Mesendoderm (in vitro differentiated cells): ENCODE measurements at regions not wholly inside any gene's neighbourhood (a gene's known extent, or its start where the extent isn't known, plus 50 kb on each side); places are given as distances from the start of the nearest gene placed in this dataset.

Source experiments
- DNase-seq: peaks from one replicate; pipeline ENCODE4 v3.0.0; 2013
- H2AK5ac ChIP-seq: 2 replicates; pipeline ENCODE4 v1.6.1; 2013; ENCODE audit warnings: low read length, inconsistent platforms
- H2BK120ac ChIP-seq: 2 replicates; pipeline ENCODE4 v1.6.1; 2013; ENCODE audit warnings: low read depth, mild to moderate bottlenecking, low read length, moderate library complexity, mixed read lengths
- H2BK15ac ChIP-seq: replicated peaks from 2 replicates; pipeline ENCODE4 v1.6.1; 2013; ENCODE audit warnings: low read depth, mild to moderate bottlenecking, moderate library complexity
- H2BK5ac ChIP-seq: 2 replicates; pipeline ENCODE4 v1.6.1; 2013; ENCODE audit warnings: low read length, inconsistent platforms
- H3K18ac ChIP-seq: 2 replicates; pipeline ENCODE4 v1.6.1; 2013; ENCODE audit warnings: mild to moderate bottlenecking, low read length, mixed read lengths
- H3K23ac ChIP-seq: one replicate; pipeline ENCODE4 v1.6.1; 2013; ENCODE audit warnings: low read length
- H3K27ac ChIP-seq: 2 replicates; pipeline ENCODE4 v1.5.1; 2013; ENCODE audit warnings: low read depth, mild to moderate bottlenecking, inconsistent platforms, low read length, moderate library complexity
- H3K27me3 ChIP-seq: 2 replicates; pipeline ENCODE4 v1.6.1; 2013; ENCODE audit warnings: low read length, control low read depth, mild to moderate bottlenecking, inconsistent platforms; ENCODE audit not compliant: insufficient read depth, poor library complexity
- H3K36me3 ChIP-seq: 2 replicates; pipeline ENCODE4 v1.6.1; 2013; ENCODE audit warnings: low read length, inconsistent platforms; ENCODE audit not compliant: control insufficient read depth, insufficient read depth
- H3K4ac ChIP-seq: one replicate; pipeline ENCODE4 v1.6.1; 2013; ENCODE audit warnings: low read depth, mild to moderate bottlenecking, low read length, moderate library complexity
- H3K4me1 ChIP-seq: 2 replicates; pipeline ENCODE4 v1.6.1; 2013; ENCODE audit warnings: low read depth, low read length, inconsistent platforms; ENCODE audit not compliant: control insufficient read depth
- H3K4me2 ChIP-seq: 2 replicates; pipeline ENCODE4 v1.6.1; 2013; ENCODE audit warnings: low read length
- H3K4me3 ChIP-seq: 2 replicates; pipeline ENCODE4 v1.5.1; 2013; ENCODE audit warnings: mild to moderate bottlenecking, low read length
- H3K56ac ChIP-seq: one replicate; pipeline ENCODE4 v1.6.1; 2013; ENCODE audit warnings: low read length
- H3K79me1 ChIP-seq: 2 replicates; pipeline ENCODE4 v1.6.1; 2013; ENCODE audit warnings: low read length, inconsistent platforms
- H3K79me2 ChIP-seq: 2 replicates; pipeline ENCODE4 v1.6.1; 2013; ENCODE audit warnings: mild to moderate bottlenecking, low read length; ENCODE audit not compliant: control insufficient read depth, insufficient read depth
- H3K9ac ChIP-seq: 2 replicates; pipeline ENCODE4 v1.6.1; 2013; ENCODE audit warnings: low read length, inconsistent platforms
- H4K5ac ChIP-seq: one replicate; pipeline ENCODE4 v1.6.1; 2013; ENCODE audit warnings: low read length
- H4K8ac ChIP-seq: one replicate; pipeline ENCODE4 v1.6.1; 2013; ENCODE audit warnings: low read depth, mild to moderate bottlenecking, control low read depth, low read length, moderate library complexity
- WGBS: extraction: QIAGEN DNeasy Blood & Tissue Kit; methylation state at CpG from one replicate; pipeline ENCODE4 v1.1.7; 2013; ENCODE audit warnings: low lambda C conversion rate, missing lambda C conversion rate; ENCODE audit not compliant: insufficient coverage; ENCODE audit errors: extremely low coverage; 5-methylcytosine and 5-hydroxymethylcytosine counted together

GRCh38 chr2:239878686-239879085, 146.5 kb downstream of the NDUFA10 start:
- Histone ChIP-seq H3K4me1 (no peaks in the 10 kb centered on the region), H3K18ac (no peak overlapping the region), H3K4me2 (no peak overlapping the region), H3K79me2 (no peaks in the 10 kb centered on the region), H3K36me3 (no peaks in the 10 kb centered on the region), H3K27ac (no peak overlapping the region), H2AK5ac (no peak overlapping the region), H3K23ac (no peak overlapping the region), H3K4me3 (no peak overlapping the region), H3K4ac (no peak overlapping the region), H2BK120ac (no peak overlapping the region), H4K5ac (no peak overlapping the region), H3K56ac (no peak overlapping the region), H3K79me1 (no peaks in the 10 kb centered on the region), H2BK15ac (no peak overlapping the region), H2BK5ac (no peak overlapping the region), H3K27me3 (no peaks in the 10 kb centered on the region), H3K9ac (no peak overlapping the region), H4K8ac (no peak overlapping the region)
- DNase-seq: no peak
- WGBS: no CpG with 5 or more reads among the region's 5 CpGs

- no peak overlapping the region for H2BK15ac ChIP-seq
- DNase-seq: no peak
- no peak overlapping the region for H3K23ac ChIP-seq
- H3K18ac ChIP-seq: no peak overlapping the region
- no peak overlapping the region for H3K56ac ChIP-seq
- H3K27me3 ChIP-seq: no peaks in the 10 kb centered on the region
- no peaks in the 10 kb centered on the region for H3K79me1 ChIP-seq
- no CpG with 5 or more reads among the region's 5 CpGs for WGBS
- no peak overlapping the region for H2AK5ac ChIP-seq
- no peaks in the 10 kb centered on the region for H3K36me3 ChIP-seq
- no peaks in the 10 kb centered on the region for H3K79me2 ChIP-seq
- no peak overlapping the region for H2BK120ac ChIP-seq
- H3K4ac ChIP-seq: no peak overlapping the region
- no peak overlapping the region for H2BK5ac ChIP-seq
- no peaks in the 10 kb centered on the region for H3K4me1 ChIP-seq
- no peak overlapping the region for H3K4me2 ChIP-seq
- no peak overlapping the region for H3K9ac ChIP-seq
- H4K8ac ChIP-seq: no peak overlapping the region
- H4K5ac ChIP-seq: no peak overlapping the region
- no peak overlapping the region for H3K27ac ChIP-seq
- no peak overlapping the region for H3K4me3 ChIP-seq
These were observed 148.2 kb downstream of the NDUFA10 start for GRCh38 chr2:239876948-239877289.

- no peaks in the 10 kb centered on the region for H3K27me3 ChIP-seq
- no peaks in the 10 kb centered on the region for H3K36me3 ChIP-seq
- H4K5ac ChIP-seq: no peak overlapping the region
- no peak overlapping the region for H3K18ac ChIP-seq
- no peak overlapping the region for H3K23ac ChIP-seq
- no peak overlapping the region for H3K9ac ChIP-seq
- no peak overlapping the region for H3K56ac ChIP-seq
- DNase-seq: no peak
- no peak overlapping the region for H2AK5ac ChIP-seq
- H2BK120ac ChIP-seq: no peak overlapping the region
- no peak overlapping the region for H3K4me2 ChIP-seq
- H3K79me1 ChIP-seq: no peaks in the 10 kb centered on the region
- H4K8ac ChIP-seq: no peak overlapping the region
- H2BK5ac ChIP-seq: no peak overlapping the region
- H3K4ac ChIP-seq: no peak overlapping the region
- H3K4me3 ChIP-seq: no peak overlapping the region
- H3K4me1 ChIP-seq: no peaks in the 10 kb centered on the region
- no CpG with 5 or more reads among the region's 18 CpGs for WGBS
- H2BK15ac ChIP-seq: no peak overlapping the region
- no peak overlapping the region for H3K27ac ChIP-seq
- H3K79me2 ChIP-seq: no peaks in the 10 kb centered on the region
These were observed 148.7 kb downstream of the NDUFA10 start for GRCh38 chr2:239876271-239876947.

- H3K9ac ChIP-seq: no peak overlapping the region
- no peak overlapping the region for H3K4me3 ChIP-seq
- H3K27me3 ChIP-seq: no peaks in the 10 kb centered on the region
- no peaks in the 10 kb centered on the region for H3K4me1 ChIP-seq
- H3K23ac ChIP-seq: no peak overlapping the region
- no peak overlapping the region for H4K8ac ChIP-seq
- H3K4ac ChIP-seq: no peak overlapping the region
- H2AK5ac ChIP-seq: no peak overlapping the region
- no peak overlapping the region for H2BK15ac ChIP-seq
- H4K5ac ChIP-seq: no peak overlapping the region
- no peaks in the 10 kb centered on the region for H3K79me2 ChIP-seq
- no peaks in the 10 kb centered on the region for H3K36me3 ChIP-seq
- no peak overlapping the region for H3K4me2 ChIP-seq
- no peak overlapping the region for H3K18ac ChIP-seq
- no peak overlapping the region for H3K27ac ChIP-seq
- no peak overlapping the region for H2BK120ac ChIP-seq
- no CpG with 5 or more reads among the region's 12 CpGs for WGBS
- no peak overlapping the region for H2BK5ac ChIP-seq
- H3K56ac ChIP-seq: no peak overlapping the region
- no peak for DNase-seq
- no peaks in the 10 kb centered on the region for H3K79me1 ChIP-seq
These were observed 150.3 kb downstream of the NDUFA10 start for GRCh38 chr2:239874636-239875356.

GRCh38 chr2:239873656-239874635, 151.2 kb downstream of the NDUFA10 start:
- Histone ChIP-seq H3K4ac (no peak overlapping the region), H2BK120ac (no peak overlapping the region), H3K4me1 (no peaks in the 10 kb centered on the region), H2BK15ac (no peak overlapping the region), H3K79me1 (no peaks in the 10 kb centered on the region), H2AK5ac (no peak overlapping the region), H3K9ac (no peak overlapping the region), H4K8ac (no peak overlapping the region), H3K23ac (no peak overlapping the region), H3K56ac (no peak overlapping the region), H3K27me3 (no peaks in the 10 kb centered on the region), H3K18ac (no peak overlapping the region), H3K4me2 (no peak overlapping the region), H3K79me2 (no peaks in the 10 kb centered on the region), H4K5ac (no peak overlapping the region), H3K36me3 (no peaks in the 10 kb centered on the region), H3K4me3 (no peak overlapping the region), H3K27ac (no peak overlapping the region), H2BK5ac (no peak overlapping the region)
- WGBS: no CpG with 5 or more reads among the region's 28 CpGs
- DNase-seq: no peak
